ENCODE measurements at regions not wholly inside any gene's neighbourhood (a gene's known extent, or its start where the extent isn't known, plus 50 kb on each side); places are given as distances from the start of the nearest gene placed in this dataset.

GRCh38 chr12:105855361-105856047 is 283.2 kb downstream of the NUAK1 start:
- no peaks in the 10 kb centered on the region for H3K27me3 ChIP-seq
- no peak for ATAC-seq
- no peak overlapping the region for H3K27ac ChIP-seq
- H3K9me3 ChIP-seq, result no peaks in the 10 kb centered on the region
- 84% methylated on average over 3 of the region's 3 CpGs; no CpG with 5 or more reads in 1 of the 2 donors for WGBS, 2 donors (ENCODE audit: low coverage in 1 of 2)
- TF ChIP-seq POLR2AphosphoS5 (IDR thresholded peaks at IDR 0.05) (no peak), POLR2A (IDR thresholded peaks at IDR 0.05) (no peak), EP300 (IDR thresholded peaks at IDR 0.05) (no peak), CTCF (IDR thresholded peaks at IDR 0.05) (no peak)
- no peak overlapping the region for H3K4me3 ChIP-seq
- H3K36me3 ChIP-seq, result no peaks in the 10 kb centered on the region
- peaks cover 0 to 4% (median 0%) of the 10 kb centered on the region in 3 donors for H3K4me1 ChIP-seq

- Histone ChIP-seq H3K4me3 (no peak overlapping the region), H3K27ac (no peak overlapping the region), H3K36me3 (no peaks in the 10 kb centered on the region), H3K4me1 (peaks cover 0 to 4% (median 0%) of the 10 kb centered on the region in 3 donors), H3K9me3 (no peaks in the 10 kb centered on the region), H3K27me3 (no peaks in the 10 kb centered on the region)
- no peak for ATAC-seq
- TF ChIP-seq CTCF (IDR thresholded peaks at IDR 0.05) (no peak), EP300 (IDR thresholded peaks at IDR 0.05) (no peak), POLR2A (IDR thresholded peaks at IDR 0.05) (no peak), POLR2AphosphoS5 (IDR thresholded peaks at IDR 0.05) (no peak)
- WGBS, 2 donors (ENCODE audit: low coverage in 1 of 2), result 54 to 81% methylated on average over 2 of the region's 2 CpGs
Measured at GRCh38 chr12:105856048-105856405, 282.7 kb downstream of the NUAK1 start.

- TF ChIP-seq POLR2AphosphoS5 (IDR thresholded peaks at IDR 0.05) (no peak), CTCF (IDR thresholded peaks at IDR 0.05) (no peak), POLR2A (IDR thresholded peaks at IDR 0.05) (no peak), EP300 (IDR thresholded peaks at IDR 0.05) (no peak)
- H3K4me3 ChIP-seq, result no peak overlapping the region
- no peaks in the 10 kb centered on the region for H3K9me3 ChIP-seq
- WGBS, 2 donors (ENCODE audit: low coverage in 1 of 2), result 65 to 76% methylated on average over 2 to 3 of the region's 4 CpGs
- H3K4me1 ChIP-seq, result no peaks in the 10 kb centered on the region
- no peaks in the 10 kb centered on the region for H3K36me3 ChIP-seq
- H3K27ac ChIP-seq, result no peak overlapping the region
- ATAC-seq, result no peak
- no peaks in the 10 kb centered on the region for H3K27me3 ChIP-seq
Measured at GRCh38 chr12:105858981-105859710, 279.6 kb downstream of the NUAK1 start.

GRCh38 chr12:105860561-105861207 is 278.1 kb downstream of the NUAK1 start:
- no peak overlapping the region for H3K4me3 ChIP-seq
- H3K27me3 ChIP-seq, result no peaks in the 10 kb centered on the region
- no peak overlapping the region for H3K27ac ChIP-seq
- H3K4me1 ChIP-seq, result no peaks in the 10 kb centered on the region
- ATAC-seq, result no peak
- TF ChIP-seq CTCF (IDR thresholded peaks at IDR 0.05) (no peak), POLR2AphosphoS5 (IDR thresholded peaks at IDR 0.05) (no peak), POLR2A (IDR thresholded peaks at IDR 0.05) (no peak), EP300 (IDR thresholded peaks at IDR 0.05) (no peak)
- 85 to 100% methylated on average over 2 to 3 of the region's 3 CpGs for WGBS, 2 donors (ENCODE audit: low coverage in 1 of 2)
- H3K36me3 ChIP-seq, result no peaks in the 10 kb centered on the region
- H3K9me3 ChIP-seq, result no peaks in the 10 kb centered on the region
